Stimulated activated CD8-positive, alpha-beta memory T cell treated with anti-CD3 and anti-CD28 coated beads, Interleukin-7, amount 100 ng/mL, for 24 hours (primary cell): ENCODE measurements at regions not wholly inside any gene's neighbourhood (a gene's known extent, or its start where the extent isn't known, plus 50 kb on each side); places are given as distances from the start of the nearest gene placed in this dataset.
"Not testable (repeated sequence)": the region's sequence is repeated elsewhere in the genome, so short reads cannot be mapped to it uniquely, and the experiment has no call there.

Experiments used
- DNase-seq: peaks from one replicate; pipeline ENCODE4 v3.0.0-alpha.2; 2020; ENCODE audit warnings: low read depth

GRCh38 chr13:24995225-24995804 is 100.6 kb upstream of the PABPC3 start:
- peak; percentile 15 for DNase-seq

- DNase-seq, result no peak
Observed at GRCh38 chr13:24997367-24997967, 98.5 kb upstream of the PABPC3 start.

GRCh38 chr13:24998433-24998832 is 97.5 kb upstream of the PABPC3 start:
- no peak for DNase-seq

GRCh38 chr13:25001476-25002206 is 94.3 kb upstream of the PABPC3 start:
- DNase-seq, result no peak

- DNase-seq, result not testable (repeated sequence)
Observed at GRCh38 chr13:25002311-25002710, 93.6 kb upstream of the PABPC3 start.

- DNase-seq, result not testable (repeated sequence)
Observed at GRCh38 chr13:25004489-25004888, 91.4 kb upstream of the PABPC3 start.

GRCh38 chr13:25005050-25005497 is 90.9 kb upstream of the PABPC3 start:
- not testable (repeated sequence) for DNase-seq

GRCh38 chr13:25007389-25007788 is 88.5 kb upstream of the PABPC3 start:
- not testable (repeated sequence) for DNase-seq

GRCh38 chr13:25014398-25014973 is 81.5 kb upstream of the PABPC3 start:
- not testable (repeated sequence) for DNase-seq

- not testable (repeated sequence) for DNase-seq
Observed at GRCh38 chr13:25017176-25017575, 78.8 kb upstream of the PABPC3 start.

GRCh38 chr13:25017808-25018728 is 77.9 kb upstream of the PABPC3 start:
- peak; percentile 20 for DNase-seq

- DNase-seq, result no peak
Observed at GRCh38 chr13:25018729-25019115, 77.2 kb upstream of the PABPC3 start.

GRCh38 chr13:25019741-25020140 is 76.2 kb upstream of the PABPC3 start:
- not testable (repeated sequence) for DNase-seq

- no peak for DNase-seq
Observed at GRCh38 chr13:25024175-25024574, 71.8 kb upstream of the PABPC3 start.

GRCh38 chr13:25032160-25032559 is 63.8 kb upstream of the PABPC3 start:
- DNase-seq, result no peak

- no peak for DNase-seq
Observed at GRCh38 chr13:25034173-25034572, 61.8 kb upstream of the PABPC3 start.

GRCh38 chr13:25037057-25037813 is 58.7 kb upstream of the PABPC3 start:
- DNase-seq, result no peak

- DNase-seq, result no peak
Observed at GRCh38 chr13:25042151-25042865, 53.6 kb upstream of the PABPC3 start.

- no peak for DNase-seq
Observed at GRCh38 chr13:25044071-25044470, 51.9 kb upstream of the PABPC3 start.
